GM12874 (cell line): ENCODE measurements at regions not wholly inside any gene's neighbourhood (a gene's known extent, or its start where the extent isn't known, plus 50 kb on each side); places are given as distances from the start of the nearest gene placed in this dataset.

Experiments
- CTCF ChIP-seq: IDR thresholded peaks from 2 replicates; pipeline ENCODE4 v1.5.1; 2011; ENCODE audit warnings: low read depth, mild to moderate bottlenecking, control low read depth, low read length, moderate library complexity; ENCODE audit not compliant: insufficient read depth

DNA sequence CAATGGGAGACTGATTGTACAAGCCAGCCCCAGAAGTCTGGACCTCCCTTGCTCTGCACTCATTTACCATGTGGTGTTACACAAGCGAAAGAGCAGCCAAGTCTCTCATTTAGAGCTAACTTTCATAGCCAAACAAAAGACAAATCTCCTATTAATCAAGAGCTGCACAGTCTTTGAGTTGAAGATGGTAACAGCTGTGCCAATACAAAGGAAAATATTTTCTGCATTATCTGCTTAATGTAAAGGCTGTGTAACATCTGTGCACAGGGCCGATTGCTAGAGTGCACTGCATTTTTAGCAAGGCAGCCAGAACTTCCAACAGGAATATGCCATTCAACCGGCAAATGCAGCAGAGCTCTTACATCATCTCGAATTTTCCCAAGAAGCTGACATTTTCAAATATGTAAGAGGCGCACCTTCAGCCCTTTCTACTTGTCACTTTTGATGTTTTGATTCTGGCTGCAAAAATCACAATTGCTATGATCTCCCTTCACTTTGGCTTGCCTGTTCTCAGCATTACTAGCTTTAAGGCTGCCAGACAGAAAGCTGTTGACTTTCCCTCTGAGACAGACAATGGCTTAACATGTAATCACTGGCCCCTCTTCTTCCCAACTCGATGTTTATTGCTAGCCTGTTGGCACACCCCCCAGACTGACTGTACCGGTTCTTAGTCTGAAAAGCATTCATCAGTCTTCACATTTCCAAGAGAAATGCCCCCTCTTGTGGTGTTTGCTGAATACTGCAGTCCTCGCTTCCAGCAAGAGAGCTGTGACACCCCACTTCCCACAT, 96.9 kb upstream of the TANK start:
- TF ChIP-seq CTCF, result peak; percentile 84

DNA sequence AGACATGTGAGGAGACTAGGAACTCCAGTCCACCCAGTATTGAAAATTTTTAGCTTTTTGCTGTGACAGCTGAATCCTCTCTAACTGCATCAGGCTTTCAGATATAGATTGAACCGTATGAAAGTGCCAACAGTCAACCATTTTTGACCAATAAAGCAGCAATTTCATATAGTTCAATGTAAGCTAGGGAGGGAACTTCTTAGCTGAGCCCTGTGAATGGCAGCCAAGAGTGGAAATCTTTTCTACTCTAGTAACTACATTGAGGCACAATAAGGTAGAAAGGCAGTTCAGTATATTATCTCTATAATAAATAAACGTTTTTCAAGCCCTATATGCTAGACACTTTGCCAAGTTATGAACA, 96.3 kb upstream of the TANK start:
- no peak for TF ChIP-seq CTCF

DNA sequence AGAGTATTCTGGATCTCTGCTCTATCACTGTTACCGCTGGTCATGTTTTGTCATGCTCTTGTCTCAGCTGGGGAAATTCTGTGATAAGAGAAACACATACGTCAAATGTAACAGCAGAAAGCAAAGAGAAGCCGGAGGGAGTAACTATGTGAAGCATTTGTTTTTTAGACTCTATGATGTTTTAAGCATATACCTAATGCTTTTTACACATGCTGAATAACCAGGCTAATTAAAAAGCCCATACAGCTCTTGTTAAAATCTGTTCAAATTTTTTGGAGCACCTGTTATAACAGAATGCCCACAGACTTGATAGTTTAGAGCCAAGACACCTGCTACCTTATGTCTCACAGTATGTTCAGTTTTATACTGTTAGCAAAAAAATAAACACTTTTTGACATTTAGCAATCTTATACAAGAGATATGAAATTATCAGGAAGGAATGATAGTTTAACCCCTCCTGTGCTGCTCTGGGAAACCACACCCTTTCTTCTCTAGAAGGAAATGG, 92.3 kb upstream of the TANK start:
- TF ChIP-seq CTCF, result no peak

- no peak for TF ChIP-seq CTCF
Observed at GRCh38 chr2:161068670-161069069, 91.6 kb upstream of the TANK start.

GRCh38 chr2:161070693-161071479, 89.3 kb upstream of the TANK start:
- TF ChIP-seq CTCF, result no peak

GRCh38 chr2:161075701-161076100, 84.5 kb upstream of the TANK start:
- TF ChIP-seq CTCF, result no peak

- no peak for TF ChIP-seq CTCF
Observed at GRCh38 chr2:161076936-161077335, 83.3 kb upstream of the TANK start.
